ENCODE measurements at regions not wholly inside any gene's neighbourhood (a gene's known extent, or its start where the extent isn't known, plus 50 kb on each side); places are given as distances from the start of the nearest gene placed in this dataset.

DNA sequence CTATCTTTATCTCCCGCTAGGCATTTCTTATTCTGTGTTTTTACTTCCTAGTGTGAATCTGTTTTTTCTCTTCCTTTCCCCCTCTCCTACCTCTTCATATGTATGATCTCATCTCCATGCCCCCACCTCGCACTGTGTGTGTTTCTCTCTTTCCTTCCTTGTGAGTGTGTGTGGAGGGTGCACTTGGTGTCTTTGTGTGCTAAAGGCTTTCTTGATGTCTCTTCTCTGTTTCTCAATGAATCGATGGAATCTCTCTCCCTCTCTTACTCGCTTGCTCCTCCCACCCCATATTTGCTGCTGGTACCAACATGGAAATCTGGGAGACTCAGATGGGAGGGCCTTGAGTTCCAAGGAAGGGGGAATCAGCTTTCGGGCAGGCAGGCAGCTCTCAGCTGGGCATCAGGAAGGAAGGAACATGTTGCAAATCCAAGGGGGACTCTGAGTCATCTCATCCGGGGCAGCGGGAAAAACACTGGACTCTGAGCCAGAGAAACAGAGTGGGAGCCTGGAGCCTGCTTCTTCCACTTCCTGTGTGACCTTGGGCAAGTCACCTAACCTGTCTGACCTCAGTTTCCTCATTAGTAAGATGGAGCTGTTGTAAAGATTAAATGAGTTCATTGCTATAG, 147.5 kb downstream of the PTPRU start:
- H3K36me3 ChIP-seq (ENCODE audit: control insufficient read depth in 1 of 2, insufficient read depth in 2 of 2, low read length in 1 of 2), result no peaks in the 10 kb centered on the region
- ATAC-seq (ENCODE audit: low FRiP score), result no peak
- H3K4me3 ChIP-seq (ENCODE audit: low read length in 2 of 2), result no peak overlapping the region
- no peaks in the 10 kb centered on the region for H3K4me1 ChIP-seq (ENCODE audit: control insufficient read depth in 1 of 2, insufficient read depth in 2 of 2, low read length in 2 of 2)
- H3K9me3 ChIP-seq (ENCODE audit: control insufficient read depth, low read length), result peaks cover 5% of the 10 kb centered on the region
- intact Hi-C loops (cut with DNase I), result no loop called here
- DNase-seq, result no peak
- 22 to 27% methylated on average over 7 of the region's 7 CpGs for WGBS, 2 donors
- no peaks in the 10 kb centered on the region for H3K27me3 ChIP-seq (ENCODE audit: control insufficient read depth in 1 of 2, insufficient read depth in 2 of 2, low read length in 1 of 2)
- H3K27ac ChIP-seq (ENCODE audit: low read depth in 1 of 2, low read length in 2 of 2), result no peak overlapping the region

DNA sequence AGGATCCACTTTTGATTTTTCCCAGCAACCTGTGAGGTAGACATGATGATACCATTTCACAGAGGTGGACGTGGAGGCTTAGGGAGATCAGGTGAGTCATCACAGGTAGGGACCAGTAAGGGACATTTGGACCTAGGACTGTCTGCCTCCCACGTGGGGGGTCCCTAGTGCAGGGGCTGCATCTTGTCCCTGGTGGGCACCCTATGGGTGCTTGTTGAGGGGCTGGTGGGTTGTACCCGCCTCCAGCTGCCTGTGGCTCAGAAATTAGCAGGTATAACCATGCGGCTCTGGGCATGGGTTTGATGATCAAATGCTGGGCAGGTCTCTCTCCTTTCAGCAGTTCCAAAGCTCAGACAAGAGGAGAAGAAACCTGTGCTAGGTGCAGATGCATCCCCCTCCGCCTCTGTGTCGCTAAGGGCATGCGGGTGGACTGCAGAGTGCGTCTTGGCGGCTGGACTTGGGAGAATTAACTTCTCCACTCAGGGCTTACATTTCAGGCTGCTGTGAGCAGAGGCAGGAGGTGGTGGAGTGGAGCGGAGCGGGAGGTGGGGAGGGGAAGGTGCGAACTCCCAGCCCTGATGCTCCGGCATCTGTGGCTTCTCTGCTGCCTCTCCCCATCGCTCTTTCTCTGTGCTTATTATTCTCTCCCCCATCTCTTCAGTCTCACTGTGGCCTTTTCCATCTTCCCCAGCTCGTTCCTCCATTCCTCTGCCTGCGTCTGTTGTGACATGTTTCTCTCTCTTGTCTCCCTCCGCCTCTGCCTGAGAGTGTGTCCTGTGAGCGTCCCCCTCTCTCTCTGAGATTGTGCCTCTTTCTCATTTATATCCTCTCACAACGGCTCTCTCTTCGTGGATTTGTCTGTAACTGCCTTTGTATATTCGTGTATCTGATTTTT, 146.8 kb downstream of the PTPRU start:
- H3K27me3 ChIP-seq (ENCODE audit: control insufficient read depth in 1 of 2, insufficient read depth in 2 of 2, low read length in 1 of 2), result no peaks in the 10 kb centered on the region
- no peaks in the 10 kb centered on the region for H3K4me1 ChIP-seq (ENCODE audit: control insufficient read depth in 1 of 2, insufficient read depth in 2 of 2, low read length in 2 of 2)
- 43 to 50% methylated on average over 21 of the region's 21 CpGs for WGBS, 2 donors
- intact Hi-C loops (cut with DNase I), result no loop called here
- H3K36me3 ChIP-seq (ENCODE audit: control insufficient read depth in 1 of 2, insufficient read depth in 2 of 2, low read length in 1 of 2), result no peaks in the 10 kb centered on the region
- no peak overlapping the region for H3K27ac ChIP-seq (ENCODE audit: low read depth in 1 of 2, low read length in 2 of 2)
- peaks cover 5% of the 10 kb centered on the region for H3K9me3 ChIP-seq (ENCODE audit: control insufficient read depth, low read length)
- DNase-seq, result no peak
- H3K4me3 ChIP-seq (ENCODE audit: low read length in 2 of 2), result no peak overlapping the region
- ATAC-seq (ENCODE audit: low FRiP score), result no peak

DNA sequence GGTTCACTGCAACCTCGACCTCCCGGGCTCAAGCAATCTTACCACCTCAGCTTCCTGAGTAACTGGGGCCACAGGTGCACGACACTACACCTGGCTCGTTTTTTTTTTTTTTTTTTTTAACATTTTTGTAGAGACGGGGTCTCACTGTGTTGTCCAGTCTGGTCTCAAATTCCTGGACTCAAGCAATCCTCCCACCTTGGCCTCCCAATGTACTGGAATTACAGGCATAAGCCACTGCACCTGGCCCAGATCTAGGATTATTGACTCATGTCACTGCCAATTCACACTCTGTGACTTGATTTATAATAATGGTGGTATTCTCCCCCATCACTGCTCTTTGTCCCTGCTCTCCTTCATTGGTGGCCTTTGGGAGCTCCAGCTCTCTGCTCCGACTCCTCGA, 145.1 kb downstream of the PTPRU start:
- no peak overlapping the region for H3K27ac ChIP-seq (ENCODE audit: low read depth in 1 of 2, low read length in 2 of 2)
- no peak overlapping the region for H3K4me3 ChIP-seq (ENCODE audit: low read length in 2 of 2)
- no peaks in the 10 kb centered on the region for H3K4me1 ChIP-seq (ENCODE audit: control insufficient read depth in 1 of 2, insufficient read depth in 2 of 2, low read length in 2 of 2)
- ATAC-seq (ENCODE audit: low FRiP score), result no peak
- no peak for DNase-seq
- WGBS, 2 donors, result 83 to 84% methylated on average over 7 of the region's 7 CpGs
- H3K27me3 ChIP-seq (ENCODE audit: control insufficient read depth in 1 of 2, insufficient read depth in 2 of 2, low read length in 1 of 2), result no peaks in the 10 kb centered on the region
- H3K9me3 ChIP-seq (ENCODE audit: control insufficient read depth, low read length), result peaks cover 8% of the 10 kb centered on the region
- intact Hi-C loops (cut with DNase I), result no loop called here
- H3K36me3 ChIP-seq (ENCODE audit: control insufficient read depth in 1 of 2, insufficient read depth in 2 of 2, low read length in 1 of 2), result no peaks in the 10 kb centered on the region

DNA sequence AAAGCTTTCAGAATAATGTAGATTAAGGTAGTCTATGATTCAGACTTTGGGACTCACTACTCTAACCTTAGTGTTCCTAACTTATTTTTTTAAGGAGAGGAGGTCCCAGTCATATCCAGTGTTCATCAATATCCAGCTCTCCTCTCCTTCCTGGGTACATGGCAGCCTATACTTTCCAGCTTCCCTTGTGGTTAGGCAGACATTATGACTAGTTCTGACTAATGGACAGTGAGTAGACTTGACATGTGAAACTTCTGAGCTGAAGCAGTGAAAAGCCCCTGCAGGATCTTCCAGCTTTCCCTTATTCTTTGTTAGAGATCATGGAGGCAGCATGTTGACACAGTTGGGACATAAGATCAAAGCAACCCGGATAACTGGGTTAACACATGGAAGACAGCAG, 144.2 kb downstream of the PTPRU start:
- Histone ChIP-seq H3K4me1 (ENCODE audit: control insufficient read depth in 1 of 2, insufficient read depth in 2 of 2, low read length in 2 of 2) (no peaks in the 10 kb centered on the region), H3K36me3 (ENCODE audit: control insufficient read depth in 1 of 2, insufficient read depth in 2 of 2, low read length in 1 of 2) (no peaks in the 10 kb centered on the region), H3K27me3 (ENCODE audit: control insufficient read depth in 1 of 2, insufficient read depth in 2 of 2, low read length in 1 of 2) (no peaks in the 10 kb centered on the region), H3K27ac (ENCODE audit: low read depth in 1 of 2, low read length in 2 of 2) (no peak overlapping the region), H3K9me3 (ENCODE audit: control insufficient read depth, low read length) (peaks cover 8% of the 10 kb centered on the region), H3K4me3 (ENCODE audit: low read length in 2 of 2) (no peak overlapping the region)
- DNase-seq (no peak), ATAC-seq (ENCODE audit: low FRiP score) (no peak)
- WGBS, 2 donors, result 48 to 79% methylated on average over 1 of the region's 1 CpG
- intact Hi-C loops (cut with DNase I), result no loop called here

DNA sequence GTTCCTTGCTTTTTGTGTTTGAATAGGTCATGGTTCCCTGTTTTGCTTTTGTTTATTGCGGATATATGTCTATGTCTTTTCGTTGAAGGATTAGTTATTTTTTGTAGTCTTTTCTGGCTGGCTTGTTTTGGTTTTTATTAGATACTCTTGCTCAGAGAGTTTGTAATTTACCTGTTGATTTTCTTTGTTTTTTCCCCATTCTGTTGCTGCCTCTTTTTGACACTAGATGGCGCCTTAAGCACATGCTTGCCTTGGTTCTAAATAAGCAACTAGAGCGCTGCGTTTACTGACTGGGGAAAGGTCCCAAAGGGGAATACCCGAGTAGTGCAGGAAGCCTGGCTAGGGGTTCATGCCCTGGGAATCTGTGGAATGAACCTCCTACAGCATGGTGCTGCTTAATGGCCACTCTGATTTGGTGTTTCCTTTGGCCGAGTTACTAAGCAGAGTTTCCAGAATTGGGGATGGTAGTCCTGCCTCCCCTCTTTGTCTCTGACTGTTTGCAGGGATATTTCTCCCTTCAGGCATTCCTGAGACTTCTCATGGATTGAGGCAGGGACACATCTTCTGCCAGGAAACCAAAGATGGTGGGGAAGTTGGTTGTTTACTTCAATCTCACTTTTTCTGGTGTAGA, 143.2 kb downstream of the PTPRU start:
- Histone ChIP-seq H3K9me3 (ENCODE audit: control insufficient read depth, low read length) (peaks cover 8% of the 10 kb centered on the region), H3K27ac (ENCODE audit: low read depth in 1 of 2, low read length in 2 of 2) (no peak overlapping the region), H3K4me1 (ENCODE audit: control insufficient read depth in 1 of 2, insufficient read depth in 2 of 2, low read length in 2 of 2) (no peaks in the 10 kb centered on the region), H3K36me3 (ENCODE audit: control insufficient read depth in 1 of 2, insufficient read depth in 2 of 2, low read length in 1 of 2) (no peaks in the 10 kb centered on the region), H3K4me3 (ENCODE audit: low read length in 2 of 2) (no peak overlapping the region), H3K27me3 (ENCODE audit: control insufficient read depth in 1 of 2, insufficient read depth in 2 of 2, low read length in 1 of 2) (no peaks in the 10 kb centered on the region)
- WGBS, 2 donors, result 9 to 14% methylated on average over 7 of the region's 7 CpGs
- intact Hi-C loops (cut with DNase I), result no loop called here
- DNase-seq (no peak), ATAC-seq (ENCODE audit: low FRiP score) (no peak)

Measured in aorta (tissue), 5 donors.